HG03460 (cell line): ENCODE measurements at regions not wholly inside any gene's neighbourhood (a gene's known extent, or its start where the extent isn't known, plus 50 kb on each side); places are given as distances from the start of the nearest gene placed in this dataset.
"Not testable (repeated sequence)": the region's sequence is repeated elsewhere in the genome, so short reads cannot be mapped to it uniquely, and the experiment has no call there.

ENCODE experiments used
- ATAC-seq: cut with Tn5 transposase; IDR thresholded peaks from one replicate; pipeline ENCODE4 v1.9.1; 2021; ENCODE audit not compliant: unreplicated experiment

- no peak for ATAC-seq
Observed at GRCh38 chr15:92821491-92822116, 78.5 kb upstream of the CHD2 start.

- no peak for ATAC-seq
Observed at GRCh38 chr15:92822216-92823144, 77.6 kb upstream of the CHD2 start.

- no peak for ATAC-seq
Observed at GRCh38 chr15:92825985-92826384, 74.1 kb upstream of the CHD2 start.

- not testable (repeated sequence) for ATAC-seq
Observed at GRCh38 chr15:92827991-92828390, 72.1 kb upstream of the CHD2 start.

- no peak for ATAC-seq
Observed at GRCh38 chr15:92829875-92830274, 70.2 kb upstream of the CHD2 start.

GRCh38 chr15:92831336-92831654, 68.8 kb upstream of the CHD2 start:
- ATAC-seq: no peak

- ATAC-seq: peak; percentile 92
Observed at GRCh38 chr15:92831655-92832328, 68.3 kb upstream of the CHD2 start.

- no peak for ATAC-seq
Observed at GRCh38 chr15:92833106-92833433, 67.1 kb upstream of the CHD2 start.

GRCh38 chr15:92833493-92834271, 66.4 kb upstream of the CHD2 start:
- ATAC-seq: no peak

- peak; percentile 91 for ATAC-seq
Observed at GRCh38 chr15:92839696-92840095, 60.4 kb upstream of the CHD2 start.

- peak; percentile 5 for ATAC-seq
Observed at GRCh38 chr15:92840149-92840548, 60.0 kb upstream of the CHD2 start.

GRCh38 chr15:92843326-92843725, 56.8 kb upstream of the CHD2 start:
- ATAC-seq: no peak

- ATAC-seq: no peak
Observed at GRCh38 chr15:92843814-92844213, 56.3 kb upstream of the CHD2 start.

GRCh38 chr15:92845126-92845508, 55.0 kb upstream of the CHD2 start:
- ATAC-seq: peak; percentile 60

GRCh38 chr15:92846741-92847140, 53.4 kb upstream of the CHD2 start:
- no peak for ATAC-seq

- ATAC-seq: no peak
Observed at GRCh38 chr15:92847841-92848240, 52.3 kb upstream of the CHD2 start.

GRCh38 chr15:92848464-92848851, 51.7 kb upstream of the CHD2 start:
- ATAC-seq: no peak

GRCh38 chr15:92848852-92849598, 51.1 kb upstream of the CHD2 start:
- peak; percentile 81 for ATAC-seq

- ATAC-seq: not testable (repeated sequence)
Observed at GRCh38 chr15:92850218-92850617, 49.9 kb upstream of the CHD2 start.
